ENCODE measurements at regions not wholly inside any gene's neighbourhood (a gene's known extent, or its start where the extent isn't known, plus 50 kb on each side); places are given as distances from the start of the nearest gene placed in this dataset.

GRCh38 chr2:153819501-153819900, 52.2 kb upstream of the GALNT13 start:
- TF ChIP-seq EP300 (conservative IDR thresholded peaks at IDR 0.05; ENCODE audit: poor library complexity, severe bottlenecking) (no peak), CTCF (IDR thresholded peaks at IDR 0.05; ENCODE audit: poor library complexity, severe bottlenecking) (no peak), EZH2 (IDR thresholded peaks at IDR 0.05; ENCODE audit: borderline replicate concordance, insufficient read depth, low read length, poor library complexity, severe bottlenecking) (no peak), RAD21 (conservative IDR thresholded peaks at IDR 0.05) (no peak), MXI1 (conservative IDR thresholded peaks at IDR 0.05; ENCODE audit: poor library complexity, severe bottlenecking) (no peak)

Measured in neural cell (in vitro differentiated cells).